SJSA1 (cell line): ENCODE measurements at regions not wholly inside any gene's neighbourhood (a gene's known extent, or its start where the extent isn't known, plus 50 kb on each side); places are given as distances from the start of the nearest gene placed in this dataset.
A peak's percentile ranks its signal among the peaks of the same experiment; 100 is the strongest.

Experiments used
- DNase-seq, 2 experiments: peaks; one replicate each; pipeline ENCODE4 v3.0.0-alpha.2; 2015 to 2020; ENCODE audit warnings: low spot score in 2 of 2, low read depth in 1 of 2
- H3K27ac ChIP-seq: fragments of 250-450 bp; sonication (Bioruptor Pico); 2 replicates; pipeline ENCODE4 v1.5.1; 2020; ENCODE audit warnings: mild to moderate bottlenecking, moderate library complexity
- H3K27me3 ChIP-seq: fragments of 250-450 bp; sonication (Bioruptor Pico); replicated peaks from 2 replicates; pipeline ENCODE4 v1.5.1; 2020; ENCODE audit warnings: mild to moderate bottlenecking, moderate library complexity
- H3K36me3 ChIP-seq: fragments of 250-450 bp; sonication (Bioruptor Pico); 2 replicates; pipeline ENCODE4 v1.5.1; 2020; ENCODE audit warnings: mild to moderate bottlenecking
- H3K4me1 ChIP-seq: fragments of 250-450 bp; sonication (Bioruptor Pico); replicated peaks from 2 replicates; pipeline ENCODE4 v1.6.1; 2021; ENCODE audit warnings: mild to moderate bottlenecking
- H3K4me3 ChIP-seq: fragments of 250-450 bp; sonication (Bioruptor Pico); 2 replicates; pipeline ENCODE4 v1.5.1; 2020; ENCODE audit warnings: mild to moderate bottlenecking
- H3K9me3 ChIP-seq: fragments of 250-450 bp; sonication (Bioruptor Pico); replicated peaks from 2 replicates; pipeline ENCODE4 v1.5.1; 2020; ENCODE audit warnings: mild to moderate bottlenecking

DNA sequence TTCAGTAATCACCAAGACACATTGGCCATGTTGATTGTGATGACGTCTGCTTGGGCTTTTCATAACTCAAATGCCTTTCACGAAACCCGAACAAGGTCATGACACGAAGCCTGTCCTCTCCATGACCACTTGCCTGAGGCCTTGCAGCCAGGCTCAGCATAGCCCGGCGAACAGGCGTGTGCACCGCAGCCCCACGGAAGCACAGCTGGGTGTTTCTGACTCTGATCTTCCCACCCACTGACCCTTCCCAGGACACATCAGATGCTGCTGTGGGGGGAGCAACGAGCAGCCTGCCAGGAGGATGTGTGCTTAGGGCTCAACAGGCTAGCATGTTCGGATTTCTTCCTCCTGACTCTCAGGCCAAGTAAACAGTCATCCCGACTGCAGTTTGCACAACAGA is 369.4 kb upstream of the SALL3 start:
- peaks cover 6% of the 10 kb centered on the region for H3K9me3 ChIP-seq
- no peak for DNase-seq
- H3K36me3 ChIP-seq: no peaks in the 10 kb centered on the region
- no peaks in the 10 kb centered on the region for H3K27me3 ChIP-seq
- H3K4me3 ChIP-seq: no peak overlapping the region
- H3K4me1 ChIP-seq: no peaks in the 10 kb centered on the region
- no peak overlapping the region for H3K27ac ChIP-seq

DNA sequence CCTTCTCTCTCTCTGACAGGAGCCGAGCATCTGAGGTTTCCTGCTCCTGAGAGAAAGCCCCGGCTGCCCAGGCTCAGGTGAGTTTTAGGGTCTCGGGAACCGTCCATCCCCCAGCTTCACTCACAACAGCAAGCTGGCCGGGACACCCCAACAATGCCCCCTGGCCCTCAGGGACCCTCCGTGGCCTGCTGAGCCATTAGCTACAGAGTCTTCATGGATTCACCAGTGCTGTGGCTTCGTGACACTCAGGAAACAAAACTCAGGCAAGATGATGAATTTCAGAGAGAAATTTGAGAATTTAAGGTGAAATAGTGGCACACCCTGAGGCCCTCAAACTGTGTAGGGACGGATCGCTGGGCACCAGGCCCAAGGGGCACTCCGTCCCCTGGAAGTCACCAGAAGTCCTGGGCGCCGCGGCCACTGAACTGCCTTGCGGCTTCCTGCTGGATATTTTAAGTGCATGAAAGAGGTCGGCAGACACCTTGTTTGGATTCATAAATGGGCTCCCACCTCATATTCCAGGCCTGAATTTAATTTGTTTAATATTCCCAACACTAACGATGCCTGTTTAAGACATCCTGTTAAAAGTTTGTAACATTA is 368.3 kb upstream of the SALL3 start:
- Histone ChIP-seq H3K27ac (no peak overlapping the region), H3K36me3 (no peaks in the 10 kb centered on the region), H3K4me1 (no peaks in the 10 kb centered on the region), H3K4me3 (no peak overlapping the region), H3K27me3 (no peaks in the 10 kb centered on the region), H3K9me3 (peaks cover 7% of the 10 kb centered on the region)
- no peak for DNase-seq

DNA sequence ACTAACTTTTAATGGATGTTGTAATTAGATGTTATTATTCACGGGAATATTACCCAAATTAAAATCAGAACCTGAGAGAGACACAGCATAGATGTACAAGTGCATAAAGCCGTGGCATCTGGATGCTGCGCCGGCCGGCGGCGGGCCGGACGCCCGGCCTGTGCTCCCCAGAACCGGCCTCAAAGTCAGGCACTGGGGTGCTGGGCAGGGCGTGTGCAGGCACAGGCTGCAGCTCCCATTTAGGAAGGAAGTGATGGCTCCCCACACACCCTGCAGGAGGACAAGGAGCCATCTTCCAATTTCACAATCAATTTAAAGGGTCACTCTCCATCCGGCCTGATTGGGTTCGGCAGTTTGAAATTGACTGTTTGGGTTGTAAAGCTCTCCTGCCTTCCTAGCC is 367.7 kb upstream of the SALL3 start:
- H3K36me3 ChIP-seq: no peaks in the 10 kb centered on the region
- H3K27ac ChIP-seq: no peak overlapping the region
- H3K4me3 ChIP-seq: no peak overlapping the region
- DNase-seq: no peak
- peaks cover 4% of the 10 kb centered on the region for H3K9me3 ChIP-seq
- no peaks in the 10 kb centered on the region for H3K27me3 ChIP-seq
- H3K4me1 ChIP-seq: no peaks in the 10 kb centered on the region

DNA sequence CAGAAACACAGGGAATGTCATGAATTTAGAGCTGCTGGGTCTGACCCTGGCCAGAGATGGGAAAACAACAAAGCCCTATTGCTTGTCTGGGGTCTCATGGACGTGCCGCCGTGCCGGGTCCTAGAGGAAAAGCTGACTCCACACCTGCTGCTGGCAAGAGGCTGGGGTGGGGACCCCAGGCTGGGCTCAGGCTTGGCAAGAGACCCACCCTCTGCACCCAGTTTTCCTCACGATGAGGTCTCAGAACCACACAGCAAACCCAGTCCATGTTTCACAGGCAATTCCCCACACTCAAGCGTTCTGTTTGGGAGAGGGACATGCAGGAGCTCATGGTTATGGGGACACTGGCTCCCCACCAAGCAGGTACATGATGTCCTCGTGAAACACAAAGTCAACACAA is 367.3 kb upstream of the SALL3 start:
- Histone ChIP-seq H3K27me3 (no peaks in the 10 kb centered on the region), H3K27ac (no peak overlapping the region), H3K9me3 (peaks cover 3% of the 10 kb centered on the region), H3K4me3 (no peak overlapping the region), H3K4me1 (no peaks in the 10 kb centered on the region), H3K36me3 (no peaks in the 10 kb centered on the region)
- peak in 1 of 2 experiments; percentile 25 for DNase-seq

DNA sequence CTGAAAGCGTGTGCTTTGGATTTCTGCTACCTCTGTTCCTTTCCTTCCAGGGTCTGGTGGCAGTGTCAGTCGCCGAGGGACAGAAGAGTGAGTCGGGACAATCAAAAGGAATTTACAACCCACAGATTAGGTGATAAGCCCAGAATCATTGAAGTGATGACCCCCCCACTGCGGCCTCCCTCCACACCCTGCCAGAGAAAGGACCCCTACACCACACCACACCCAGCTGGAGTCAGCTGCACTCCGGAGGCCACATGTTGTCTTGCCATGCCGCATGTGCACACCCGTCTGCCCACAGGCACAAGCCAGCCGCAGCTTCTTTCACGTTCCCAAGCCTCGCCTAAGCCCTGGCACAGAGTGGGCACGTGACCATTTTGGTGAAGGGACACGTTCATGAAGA is 366.8 kb upstream of the SALL3 start:
- no peaks in the 10 kb centered on the region for H3K36me3 ChIP-seq
- H3K27ac ChIP-seq: no peak overlapping the region
- H3K4me1 ChIP-seq: no peaks in the 10 kb centered on the region
- H3K4me3 ChIP-seq: no peak overlapping the region
- DNase-seq: no peak
- peaks cover 3% of the 10 kb centered on the region for H3K9me3 ChIP-seq
- no peaks in the 10 kb centered on the region for H3K27me3 ChIP-seq

DNA sequence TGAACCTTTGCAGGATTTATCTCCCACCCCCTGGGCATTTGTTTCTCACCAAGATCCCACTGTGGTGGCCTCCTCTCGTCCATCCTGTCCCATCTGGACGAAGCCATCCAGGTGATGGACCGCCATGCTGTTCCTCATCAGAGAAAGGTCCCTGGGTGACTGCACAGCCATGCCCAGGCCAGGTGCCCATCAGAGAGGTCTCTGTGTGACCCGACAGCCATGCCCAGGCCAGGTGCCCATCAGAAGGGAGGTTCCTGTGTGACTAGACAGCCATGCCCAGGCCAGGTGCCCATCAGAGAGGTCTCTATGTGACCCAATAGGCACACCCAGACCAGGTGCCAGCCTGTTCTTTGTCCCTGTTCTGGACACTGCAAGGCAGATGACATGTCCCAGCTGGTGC is 360.9 kb upstream of the SALL3 start:
- peaks cover 11% of the 10 kb centered on the region for H3K9me3 ChIP-seq
- H3K4me1 ChIP-seq: no peaks in the 10 kb centered on the region
- H3K27ac ChIP-seq: no peak overlapping the region
- no peak overlapping the region for H3K4me3 ChIP-seq
- no peaks in the 10 kb centered on the region for H3K27me3 ChIP-seq
- H3K36me3 ChIP-seq: no peaks in the 10 kb centered on the region
- peak in 1 of 2 experiments; percentile 24 for DNase-seq

DNA sequence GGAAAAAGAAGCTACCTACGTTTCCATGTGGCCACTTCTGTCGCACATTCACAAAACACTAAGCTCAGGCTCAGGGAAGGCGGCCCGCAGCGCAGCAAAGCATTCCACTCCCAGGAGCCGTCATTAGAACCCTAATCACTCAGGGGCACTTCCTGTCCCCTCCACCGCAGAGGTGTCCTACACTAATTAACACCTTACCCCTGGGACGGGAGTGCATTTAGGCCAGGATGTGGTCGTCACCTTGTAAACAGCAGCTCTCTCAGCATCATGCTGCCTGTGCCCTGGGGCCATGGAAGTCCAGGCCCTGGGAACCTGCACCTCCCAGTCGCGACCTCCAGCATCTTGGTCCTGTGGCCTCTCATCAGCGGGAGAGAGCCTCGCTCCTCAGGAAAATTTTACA is 359.8 kb upstream of the SALL3 start:
- Histone ChIP-seq H3K9me3 (peaks cover 11% of the 10 kb centered on the region), H3K36me3 (no peaks in the 10 kb centered on the region), H3K4me1 (no peaks in the 10 kb centered on the region), H3K27me3 (no peaks in the 10 kb centered on the region), H3K27ac (no peak overlapping the region), H3K4me3 (no peak overlapping the region)
- peak in 1 of 2 experiments; percentile 29 for DNase-seq

DNA sequence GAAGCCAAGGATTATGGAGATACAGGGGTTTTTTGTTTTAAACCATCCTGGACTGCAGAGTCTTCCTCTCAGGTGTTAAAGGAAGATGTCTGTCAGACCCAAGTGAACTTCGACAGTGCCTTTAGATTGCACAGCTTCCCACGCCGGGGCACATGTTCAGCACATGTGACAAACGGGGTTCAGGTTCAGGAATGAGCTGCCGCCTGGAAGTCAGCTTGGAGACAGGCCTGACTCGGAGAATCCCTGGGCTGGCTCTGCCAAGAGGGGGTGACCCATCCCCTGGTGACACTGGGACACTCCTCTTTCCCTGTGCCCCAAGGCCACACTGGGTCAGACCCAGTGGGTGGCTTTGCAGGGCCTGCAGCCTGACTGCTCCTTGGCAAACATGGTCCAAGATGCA is 359.3 kb upstream of the SALL3 start:
- Histone ChIP-seq H3K9me3 (peaks cover 8% of the 10 kb centered on the region; the same call in 1 of the 2 replicates), H3K27me3 (no peaks in the 10 kb centered on the region), H3K27ac (no peak overlapping the region), H3K36me3 (no peaks in the 10 kb centered on the region), H3K4me1 (no peaks in the 10 kb centered on the region), H3K4me3 (no peak overlapping the region)
- DNase-seq: peak in 1 of 2 experiments; percentile 25

DNA sequence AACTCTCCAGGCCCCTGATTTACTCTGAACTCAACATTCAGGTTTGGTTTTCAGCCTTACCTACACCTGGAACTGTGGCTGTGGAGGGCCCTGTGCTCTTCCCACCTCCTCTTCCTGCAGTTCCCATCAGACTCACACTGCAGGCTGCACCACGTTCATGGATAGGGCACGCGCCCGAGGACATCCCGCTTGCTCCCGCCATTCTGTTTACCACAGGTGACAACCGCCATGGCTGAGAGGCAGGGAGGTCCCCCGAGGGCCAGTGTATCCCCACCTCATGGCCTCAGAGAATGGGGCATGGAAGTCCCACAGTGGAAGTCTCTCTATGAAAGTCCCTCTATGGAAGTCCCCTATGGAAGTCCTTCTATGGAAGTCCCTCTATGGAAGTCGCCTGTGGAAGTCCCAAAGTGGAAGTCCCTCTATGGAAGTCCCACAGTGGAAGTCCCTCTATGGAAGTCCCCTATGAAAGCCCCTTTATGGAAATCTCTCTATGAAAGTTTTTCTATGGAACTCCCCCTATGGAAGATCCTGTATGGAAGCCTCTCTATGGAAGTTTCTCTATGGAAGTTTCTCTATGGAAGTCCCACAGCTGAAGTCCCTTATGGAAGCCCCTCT is 358.4 kb upstream of the SALL3 start:
- peaks cover 8% of the 10 kb centered on the region; the same call in 1 of the 2 replicates for H3K9me3 ChIP-seq
- H3K36me3 ChIP-seq: no peaks in the 10 kb centered on the region
- peak in 1 of 2 experiments; percentile 40 for DNase-seq
- H3K27me3 ChIP-seq: no peaks in the 10 kb centered on the region
- H3K4me1 ChIP-seq: no peaks in the 10 kb centered on the region
- H3K4me3 ChIP-seq: no peak overlapping the region
- no peak overlapping the region for H3K27ac ChIP-seq

DNA sequence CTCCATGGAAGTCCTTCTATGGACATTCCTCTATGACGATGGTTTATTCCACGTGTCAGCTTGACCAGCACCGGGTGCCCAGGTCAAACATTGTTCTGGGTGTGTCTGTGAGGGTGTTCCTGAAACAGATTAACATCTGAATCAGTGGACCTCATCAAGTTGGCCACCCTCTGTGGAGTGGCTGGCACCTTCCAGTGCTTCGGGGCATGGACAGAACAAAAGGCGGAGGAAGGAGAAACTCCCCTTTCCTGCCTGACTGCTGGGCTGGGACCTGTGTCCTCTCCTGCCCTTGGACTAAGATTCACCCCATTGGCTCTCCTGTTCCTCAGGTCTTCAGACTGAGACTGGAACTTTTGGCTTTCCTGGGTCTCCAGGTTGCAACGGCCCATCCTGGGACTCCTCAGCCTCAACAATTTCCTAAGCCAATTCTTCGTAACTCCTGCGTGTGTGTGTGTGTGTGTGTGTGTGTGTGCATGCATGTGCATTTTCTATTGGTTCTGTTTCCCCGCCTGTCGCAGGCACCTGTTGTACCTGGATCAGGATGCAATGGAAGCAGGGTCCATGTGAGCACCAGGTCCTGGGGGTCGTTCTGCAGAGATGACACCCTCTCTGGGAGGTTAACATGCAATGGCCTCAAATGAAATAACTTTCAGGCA is 357.2 kb upstream of the SALL3 start:
- H3K4me3 ChIP-seq: no peak overlapping the region
- H3K9me3 ChIP-seq: peaks cover 8% of the 10 kb centered on the region; the same call in 1 of the 2 replicates
- no peaks in the 10 kb centered on the region for H3K36me3 ChIP-seq
- no peaks in the 10 kb centered on the region for H3K27me3 ChIP-seq
- H3K4me1 ChIP-seq: no peaks in the 10 kb centered on the region
- DNase-seq: peak in 1 of 2 experiments; percentile 14
- H3K27ac ChIP-seq: no peak overlapping the region

DNA sequence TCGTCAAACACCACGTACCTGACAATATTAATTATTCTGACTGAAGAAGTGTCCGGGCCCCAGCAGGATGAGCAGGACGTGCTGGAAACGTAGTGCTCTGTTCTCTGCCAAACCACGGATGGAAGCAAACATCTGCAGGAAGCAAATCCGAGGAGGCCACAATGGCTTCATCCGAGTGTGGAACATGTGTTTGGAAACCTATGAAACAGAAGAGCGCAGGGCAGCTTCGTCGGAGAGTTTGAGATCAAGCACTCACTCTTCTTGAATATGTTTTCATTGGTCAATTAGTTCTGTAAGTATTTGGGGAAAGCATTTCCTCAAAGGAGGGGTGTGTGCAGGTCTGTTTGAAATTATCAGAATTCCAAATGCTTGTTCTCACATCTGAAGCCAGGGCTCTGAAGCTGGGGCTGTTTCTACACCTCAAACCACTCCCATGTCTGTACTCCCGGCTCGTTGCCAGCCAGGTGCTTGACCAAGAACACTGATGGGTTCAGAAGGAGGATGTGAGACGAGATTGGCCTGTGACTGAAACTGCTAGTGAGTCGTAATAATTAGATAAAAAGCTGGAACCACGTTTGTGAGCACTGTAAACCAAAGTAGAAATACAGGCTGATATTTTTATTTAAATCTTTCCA is 356.6 kb upstream of the SALL3 start:
- Histone ChIP-seq H3K9me3 (peaks cover 8% of the 10 kb centered on the region; the same call in 1 of the 2 replicates), H3K4me3 (no peak overlapping the region), H3K27me3 (no peaks in the 10 kb centered on the region), H3K27ac (no peak overlapping the region), H3K36me3 (no peaks in the 10 kb centered on the region), H3K4me1 (no peaks in the 10 kb centered on the region)
- no peak for DNase-seq

DNA sequence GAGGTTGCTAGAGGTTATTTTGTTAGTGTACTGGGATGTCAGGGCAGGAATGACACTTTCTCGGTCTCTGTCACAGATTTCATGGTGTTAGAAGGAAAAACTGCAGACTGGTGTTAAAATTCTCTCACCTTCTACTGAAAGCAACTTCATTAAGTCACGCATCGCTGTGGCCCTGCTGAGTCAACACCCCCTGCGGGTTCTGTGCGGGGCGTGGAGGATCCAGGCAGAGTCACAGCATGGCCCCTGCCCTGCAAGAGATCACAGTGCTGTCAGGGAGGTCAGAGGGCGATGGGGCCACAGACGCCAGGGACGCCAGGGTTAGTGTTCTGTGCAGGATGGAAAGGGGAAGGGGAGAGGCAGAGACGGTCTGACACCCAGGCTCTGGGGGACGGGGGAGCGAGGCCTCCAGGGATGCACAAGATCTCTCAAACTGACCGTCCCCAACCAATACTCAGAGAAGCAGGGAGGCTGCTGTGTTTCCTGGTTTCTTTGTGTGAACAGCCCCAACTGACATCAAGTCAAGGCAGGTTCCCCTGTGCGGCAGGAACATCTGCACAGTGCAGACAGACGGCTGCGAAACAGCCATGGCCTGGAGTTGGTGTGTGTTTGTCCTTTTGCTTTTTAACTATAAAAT is 354.9 kb upstream of the SALL3 start:
- Histone ChIP-seq H3K4me1 (no peaks in the 10 kb centered on the region), H3K9me3 (peaks cover 14% of the 10 kb centered on the region; the same call in 1 of the 2 replicates), H3K36me3 (no peaks in the 10 kb centered on the region), H3K4me3 (no peak overlapping the region), H3K27me3 (no peaks in the 10 kb centered on the region), H3K27ac (no peak overlapping the region)
- DNase-seq: no peak

DNA sequence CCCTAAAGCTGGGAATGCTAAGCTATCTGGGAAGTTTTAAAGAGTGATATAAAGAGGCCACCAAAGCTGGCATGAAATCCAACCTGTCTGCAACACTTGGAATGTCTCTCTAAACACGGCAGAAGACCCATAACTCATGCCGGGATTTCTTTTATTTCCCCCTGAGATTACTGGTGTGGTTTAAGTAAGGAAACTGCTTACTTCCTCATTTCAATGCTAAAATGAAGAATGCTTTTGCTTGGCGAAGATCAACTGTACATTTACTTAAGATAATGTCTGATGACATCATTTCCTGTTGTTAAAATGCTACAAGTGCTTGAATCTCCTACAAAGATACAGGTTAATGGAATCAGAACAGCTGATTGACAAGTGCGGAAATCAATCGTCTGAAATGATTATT is 353.8 kb upstream of the SALL3 start:
- no peak for DNase-seq
- Histone ChIP-seq H3K9me3 (peaks cover 16% of the 10 kb centered on the region; the same call in 1 of the 2 replicates), H3K36me3 (no peaks in the 10 kb centered on the region), H3K4me3 (no peak overlapping the region), H3K27ac (no peak overlapping the region), H3K4me1 (no peaks in the 10 kb centered on the region), H3K27me3 (no peaks in the 10 kb centered on the region)
